Urinary bladder (tissue), 3 donors: ENCODE measurements at regions not wholly inside any gene's neighbourhood (a gene's known extent, or its start where the extent isn't known, plus 50 kb on each side); places are given as distances from the start of the nearest gene placed in this dataset.

Source experiments
- DNase-seq: peaks from one replicate; pipeline ENCODE4 v3.0.0-alpha.2; 2015; ENCODE audit errors: extremely low spot score
- H3K27ac ChIP-seq: one replicate; pipeline ENCODE4 v1.5.1; 2013; ENCODE audit warnings: low read depth, mild to moderate bottlenecking, moderate library complexity
- H3K36me3 ChIP-seq: one replicate; pipeline ENCODE4 v1.6.1; 2013; ENCODE audit warnings: mild to moderate bottlenecking, moderate library complexity; ENCODE audit not compliant: insufficient read depth
- H3K4me1 ChIP-seq: one replicate; pipeline ENCODE4 v1.6.1; 2013; ENCODE audit warnings: mild to moderate bottlenecking, moderate library complexity; ENCODE audit not compliant: insufficient read depth
- H3K4me3 ChIP-seq: one replicate; pipeline ENCODE4 v1.5.1; 2013; ENCODE audit warnings: low read depth, low read length
- WGBS: extraction: QIAGEN DNeasy Blood & Tissue Kit; methylation state at CpG from one replicate; pipeline ENCODE4 v1.1.7; 2013; 5-methylcytosine and 5-hydroxymethylcytosine counted together
- donor health status: healthy with polysubstance abuse.
- donor health status: healthy.

DNA sequence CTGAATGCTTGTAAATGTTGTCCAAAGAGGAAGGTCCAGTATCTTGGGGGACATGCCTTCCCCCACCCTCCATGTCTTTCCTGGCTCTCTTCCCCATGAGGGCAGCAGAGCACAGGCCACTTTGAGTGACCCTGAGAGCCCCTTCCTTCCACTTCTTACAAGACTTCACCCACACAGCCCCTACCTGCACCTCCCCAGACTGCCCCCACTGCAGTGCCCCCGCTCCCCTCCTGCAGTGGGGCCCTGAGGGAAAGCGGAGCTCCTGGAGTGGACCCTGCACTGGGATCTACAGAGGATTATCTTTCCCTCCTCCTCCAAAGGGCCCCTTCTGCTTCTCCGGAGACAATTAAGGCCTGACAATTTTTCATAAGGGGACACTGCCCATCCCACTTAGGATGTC is 326.8 kb downstream of the TCERG1L start:
- no peaks in the 10 kb centered on the region for H3K4me1 ChIP-seq
- no peak overlapping the region for H3K4me3 ChIP-seq
- H3K27ac ChIP-seq = no peak overlapping the region
- DNase-seq = no peak
- 74% methylated on average over 3 of the region's 3 CpGs for whole genome bisulfite sequencing
- H3K36me3 ChIP-seq = no peaks in the 10 kb centered on the region

DNA sequence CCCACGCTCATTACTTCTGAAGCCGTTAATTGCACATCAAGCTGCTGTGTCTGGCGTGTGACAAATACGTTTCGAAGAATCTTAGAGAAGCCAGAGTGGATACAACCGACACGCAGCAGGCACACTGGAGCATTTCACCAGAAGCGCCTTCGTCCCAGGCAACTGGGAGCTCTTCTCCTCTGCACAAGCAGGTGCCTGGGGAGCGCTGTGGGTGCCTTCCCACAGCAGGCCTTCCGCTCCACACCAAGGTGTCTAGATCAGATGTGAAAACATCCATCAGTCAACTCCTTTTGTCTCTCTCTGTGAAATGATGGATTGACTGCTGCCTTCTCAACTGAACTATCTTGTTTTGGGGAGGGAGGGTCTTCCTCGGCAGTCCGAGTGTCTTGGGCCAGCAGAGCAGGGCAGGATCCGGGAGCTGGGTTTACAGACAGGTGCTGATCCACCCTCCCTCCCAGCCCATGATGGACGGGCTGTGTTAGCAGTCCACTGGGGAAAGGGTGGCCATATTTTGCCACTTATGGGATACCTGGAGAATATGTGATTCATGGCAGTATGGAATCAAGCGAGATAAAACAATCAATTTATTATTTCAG is 326.3 kb downstream of the TCERG1L start:
- Histone ChIP-seq H3K4me1 (no peaks in the 10 kb centered on the region), H3K4me3 (no peak overlapping the region), H3K27ac (no peak overlapping the region), H3K36me3 (no peaks in the 10 kb centered on the region)
- WGBS = 89% methylated on average over 16 of the region's 16 CpGs
- DNase-seq = no peak

DNA sequence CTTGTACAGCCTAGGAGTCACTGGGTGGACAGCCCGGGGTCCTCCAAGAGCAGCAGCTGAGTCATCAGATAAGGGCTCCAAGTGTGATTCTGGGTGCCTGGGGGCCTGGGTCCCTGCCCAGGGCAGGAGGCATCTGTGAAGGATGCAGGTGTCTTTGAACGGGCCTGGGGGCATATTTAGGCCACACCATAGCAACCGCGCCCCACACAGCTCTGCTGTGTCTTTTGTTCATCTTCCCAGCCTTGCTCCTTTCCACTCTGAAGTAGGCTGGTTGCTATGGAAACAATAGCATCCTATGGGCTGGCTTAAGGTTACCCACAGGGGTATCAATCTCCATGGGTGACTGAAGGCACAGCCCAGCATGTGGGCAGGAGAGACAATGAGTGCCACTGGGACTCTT is 324.7 kb downstream of the TCERG1L start:
- H3K4me1 ChIP-seq = no peaks in the 10 kb centered on the region
- no peak for DNase-seq
- H3K36me3 ChIP-seq = no peaks in the 10 kb centered on the region
- H3K27ac ChIP-seq = no peak overlapping the region
- no peak overlapping the region for H3K4me3 ChIP-seq
- 86% methylated on average over 4 of the region's 4 CpGs for WGBS

DNA sequence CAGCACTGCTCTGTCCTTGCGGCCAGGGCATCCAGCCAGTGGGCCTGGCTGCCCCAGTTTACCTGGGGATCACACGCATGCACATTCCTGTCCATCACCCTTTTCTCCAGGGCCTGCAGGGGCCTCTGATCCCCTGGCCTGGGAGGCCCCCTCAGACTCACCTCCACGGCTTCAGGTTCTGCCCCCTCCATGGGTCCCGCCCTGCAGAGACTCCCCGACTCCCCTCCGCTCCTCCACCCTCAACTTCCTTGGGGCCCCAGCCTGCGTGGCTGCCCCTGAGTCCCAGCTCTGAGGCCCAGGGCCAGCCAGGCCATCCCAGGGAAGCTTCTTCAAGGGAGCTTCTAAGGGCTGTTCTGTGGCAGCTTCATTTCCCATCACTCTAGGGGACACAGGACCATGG is 324.1 kb downstream of the TCERG1L start:
- Histone ChIP-seq H3K27ac (no peak overlapping the region), H3K4me3 (no peak overlapping the region), H3K4me1 (no peaks in the 10 kb centered on the region), H3K36me3 (no peaks in the 10 kb centered on the region)
- no peak for DNase-seq
- 82% methylated on average over 7 of the region's 7 CpGs for WGBS

DNA sequence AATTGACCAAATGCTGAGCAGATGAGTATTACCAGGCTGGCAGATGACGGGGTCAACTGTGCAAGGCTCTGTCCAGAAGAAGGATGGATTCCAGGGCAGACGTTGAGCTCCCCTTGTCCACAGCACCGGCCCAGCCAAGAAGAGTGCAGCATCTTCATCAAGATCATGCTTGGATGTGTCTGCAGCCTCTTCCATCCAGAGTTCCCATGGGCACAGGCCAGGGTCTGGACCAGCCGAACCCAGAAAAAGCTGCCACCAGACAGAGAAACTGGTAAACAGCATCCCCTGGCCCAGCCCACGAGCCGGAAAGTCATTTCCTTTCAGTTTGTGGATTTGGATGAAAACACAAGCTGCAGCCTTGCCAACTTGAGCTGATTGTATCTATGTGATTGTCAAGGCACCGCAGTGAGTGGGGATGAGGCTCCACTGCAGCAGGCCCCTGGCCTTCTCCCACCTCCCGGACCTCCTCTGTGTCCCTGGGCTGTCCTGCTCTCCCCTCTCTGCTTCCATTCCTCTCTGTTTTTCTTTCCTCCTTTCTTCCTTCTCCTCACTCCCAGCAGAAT is 321.8 kb downstream of the TCERG1L start:
- WGBS = 57% methylated on average over 8 of the region's 8 CpGs
- DNase-seq = no peak
- no peak overlapping the region for H3K4me3 ChIP-seq
- no peak overlapping the region for H3K27ac ChIP-seq
- no peaks in the 10 kb centered on the region for H3K4me1 ChIP-seq
- no peaks in the 10 kb centered on the region for H3K36me3 ChIP-seq

DNA sequence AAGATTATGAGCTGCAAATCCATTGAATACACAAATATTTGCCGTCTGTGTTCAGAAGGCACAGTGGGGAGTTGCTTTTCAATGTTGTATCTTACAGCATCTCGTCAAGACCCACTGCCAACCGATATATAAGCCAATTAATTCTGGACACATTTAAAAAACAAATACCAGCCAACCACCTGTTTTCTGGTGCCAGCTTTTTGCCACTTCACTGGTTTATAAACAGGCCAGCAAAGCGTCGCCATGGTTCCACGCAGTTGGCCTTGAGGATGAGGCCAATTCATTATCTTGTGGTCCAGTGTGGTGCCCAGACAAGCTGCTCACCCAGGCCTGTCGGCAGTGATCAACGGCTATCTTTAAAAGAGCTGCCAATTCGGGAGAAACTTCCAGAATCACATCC is 321.0 kb downstream of the TCERG1L start:
- Histone ChIP-seq H3K27ac (no peak overlapping the region), H3K36me3 (no peaks in the 10 kb centered on the region), H3K4me1 (no peaks in the 10 kb centered on the region), H3K4me3 (no peak overlapping the region)
- WGBS = 84% methylated on average over 9 of the region's 9 CpGs
- DNase-seq = no peak

DNA sequence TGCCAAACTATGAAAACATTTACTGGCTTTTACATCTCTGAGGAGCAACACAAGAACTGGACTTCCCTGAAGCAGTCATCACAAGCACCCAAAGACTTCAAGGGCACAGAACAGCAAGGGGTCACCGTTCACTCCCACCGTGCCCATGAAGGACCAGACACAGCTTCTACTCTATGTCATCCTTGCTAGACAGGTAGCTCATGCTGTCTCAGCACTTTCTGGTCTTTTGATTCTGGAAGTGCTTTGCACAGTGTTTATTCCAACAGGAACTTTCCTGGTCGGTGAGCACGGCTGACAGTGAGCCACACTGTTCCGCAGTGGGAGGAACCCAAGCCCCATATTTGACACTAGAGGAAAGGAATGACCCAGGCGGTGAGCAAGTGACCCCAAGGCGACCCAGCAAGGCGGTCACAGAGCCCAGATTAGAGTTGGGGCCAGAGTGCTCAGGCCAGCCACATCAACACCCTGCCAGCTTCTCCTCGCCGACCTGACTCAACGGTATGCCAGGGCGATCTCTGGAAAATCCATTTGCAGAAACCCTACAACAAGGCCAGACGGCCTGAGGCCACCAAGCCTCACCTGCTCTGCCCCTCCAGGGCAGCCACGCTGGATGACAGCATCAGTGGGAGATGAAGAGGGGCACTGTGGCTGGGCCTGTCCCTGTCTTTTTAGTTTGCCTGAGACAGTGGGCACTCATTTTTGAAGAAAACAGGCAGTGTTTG is 318.6 kb downstream of the TCERG1L start:
- no peak overlapping the region for H3K27ac ChIP-seq
- no peaks in the 10 kb centered on the region for H3K4me1 ChIP-seq
- WGBS = 85% methylated on average over 14 of the region's 14 CpGs
- DNase-seq = no peak
- H3K36me3 ChIP-seq = no peaks in the 10 kb centered on the region
- H3K4me3 ChIP-seq = no peak overlapping the region

DNA sequence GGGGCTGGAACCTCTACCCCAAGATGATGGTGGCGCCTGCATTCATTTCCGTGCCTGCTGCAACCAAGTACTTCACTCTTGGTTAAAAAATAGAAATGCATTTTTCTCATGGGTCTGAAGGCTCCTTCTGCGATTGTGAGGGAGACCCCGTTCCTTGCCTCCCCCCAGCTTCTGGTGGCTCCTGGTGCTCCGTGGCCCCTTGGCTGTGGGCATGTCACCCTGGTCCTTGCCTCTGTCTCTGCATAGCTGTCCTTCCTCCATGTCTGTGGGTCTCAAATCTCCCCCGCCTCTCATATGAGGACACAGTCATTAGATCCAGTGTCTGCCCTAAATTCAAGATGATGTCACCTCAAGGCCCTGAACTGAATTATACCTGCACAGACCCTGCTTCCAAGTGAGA is 317.9 kb downstream of the TCERG1L start:
- H3K4me3 ChIP-seq = no peak overlapping the region
- H3K4me1 ChIP-seq = no peaks in the 10 kb centered on the region
- H3K36me3 ChIP-seq = no peaks in the 10 kb centered on the region
- WGBS = 89% methylated on average over 6 of the region's 6 CpGs
- DNase-seq = no peak
- H3K27ac ChIP-seq = no peak overlapping the region

DNA sequence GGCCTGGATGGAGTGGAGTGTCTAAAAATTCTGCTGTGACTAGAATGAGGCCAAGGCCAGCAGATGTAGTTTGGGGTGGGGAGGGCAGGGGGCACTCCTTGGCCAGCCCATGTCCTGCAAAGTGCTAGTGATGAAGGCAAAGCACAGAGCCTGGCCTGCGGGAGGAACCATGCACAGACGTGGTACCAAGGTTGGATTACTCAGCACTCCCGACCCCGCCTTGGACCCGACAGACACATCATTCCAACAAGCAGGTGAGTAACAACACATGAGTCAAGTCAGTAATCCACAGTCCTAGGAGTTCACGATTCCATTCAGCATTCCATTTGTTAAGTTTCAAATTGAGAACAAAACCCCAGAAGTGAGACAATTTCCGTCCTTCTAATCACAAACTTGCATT is 317.3 kb downstream of the TCERG1L start:
- Histone ChIP-seq H3K27ac (no peak overlapping the region), H3K36me3 (no peaks in the 10 kb centered on the region), H3K4me1 (no peaks in the 10 kb centered on the region), H3K4me3 (no peak overlapping the region)
- 87% methylated on average over 7 of the region's 7 CpGs for WGBS
- DNase-seq = no peak

DNA sequence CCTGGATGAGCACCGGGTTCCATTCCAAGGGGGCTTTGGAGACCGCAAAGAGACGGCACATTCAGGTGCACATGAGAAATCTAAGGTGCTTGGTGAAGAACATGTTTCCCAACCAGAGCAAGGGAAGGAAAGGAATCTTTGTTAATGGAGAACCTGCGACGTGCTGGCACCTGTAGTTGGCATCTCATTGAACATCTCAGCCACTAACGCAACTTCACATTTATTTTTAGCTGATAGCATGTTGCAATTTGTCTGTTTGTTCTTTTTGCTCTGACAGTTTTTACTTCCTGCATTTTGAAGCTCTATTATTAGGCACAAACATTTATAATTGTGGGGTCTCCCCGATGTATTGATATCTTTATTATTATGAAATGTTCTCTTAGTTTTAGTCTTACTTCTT is 316.7 kb downstream of the TCERG1L start:
- no peak for DNase-seq
- H3K27ac ChIP-seq = no peak overlapping the region
- H3K4me3 ChIP-seq = no peak overlapping the region
- H3K36me3 ChIP-seq = no peaks in the 10 kb centered on the region
- WGBS = 82% methylated on average over 7 of the region's 7 CpGs
- H3K4me1 ChIP-seq = no peaks in the 10 kb centered on the region

DNA sequence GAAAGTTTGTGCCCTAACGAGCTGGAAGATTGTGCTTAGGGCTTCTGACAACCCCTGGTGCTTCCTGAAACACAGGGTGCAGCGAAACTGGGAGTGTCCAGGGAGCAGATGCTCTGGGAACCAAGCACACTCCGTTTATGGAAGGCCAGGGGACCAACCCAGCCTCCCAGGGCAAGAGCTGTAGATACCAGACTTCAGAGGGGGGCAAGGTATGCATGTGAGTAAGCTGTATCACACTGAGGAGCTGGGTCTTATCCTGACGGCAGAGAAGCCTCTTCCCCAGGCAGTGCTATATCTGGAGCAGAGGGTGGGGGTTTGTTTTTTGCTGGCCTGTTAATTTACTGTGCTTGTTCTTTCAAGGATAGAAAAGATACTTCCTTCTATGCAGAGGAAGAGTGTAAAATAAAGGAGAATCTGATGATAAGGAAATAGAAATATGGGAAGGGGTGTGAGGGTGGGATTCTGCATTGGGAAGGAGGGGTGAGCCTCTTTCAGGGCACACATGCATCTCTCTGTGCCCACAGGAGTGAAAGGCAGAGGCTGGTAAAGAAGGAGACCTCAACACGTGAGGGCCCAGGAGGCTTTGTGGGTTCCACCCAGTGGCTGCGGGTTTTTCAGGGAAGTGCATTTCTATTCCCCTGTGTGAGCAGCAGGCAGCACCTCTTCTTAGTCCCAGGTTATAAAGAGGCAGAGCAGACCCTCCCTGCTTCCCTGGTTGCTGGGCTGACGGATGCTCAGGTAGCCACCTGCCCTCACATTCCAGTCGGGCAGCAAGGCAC is 314.1 kb downstream of the TCERG1L start:
- no peak overlapping the region for H3K4me3 ChIP-seq
- no peak overlapping the region for H3K27ac ChIP-seq
- no peak for DNase-seq
- WGBS = 55% methylated on average over 8 of the region's 8 CpGs
- no peaks in the 10 kb centered on the region for H3K36me3 ChIP-seq
- no peaks in the 10 kb centered on the region for H3K4me1 ChIP-seq

DNA sequence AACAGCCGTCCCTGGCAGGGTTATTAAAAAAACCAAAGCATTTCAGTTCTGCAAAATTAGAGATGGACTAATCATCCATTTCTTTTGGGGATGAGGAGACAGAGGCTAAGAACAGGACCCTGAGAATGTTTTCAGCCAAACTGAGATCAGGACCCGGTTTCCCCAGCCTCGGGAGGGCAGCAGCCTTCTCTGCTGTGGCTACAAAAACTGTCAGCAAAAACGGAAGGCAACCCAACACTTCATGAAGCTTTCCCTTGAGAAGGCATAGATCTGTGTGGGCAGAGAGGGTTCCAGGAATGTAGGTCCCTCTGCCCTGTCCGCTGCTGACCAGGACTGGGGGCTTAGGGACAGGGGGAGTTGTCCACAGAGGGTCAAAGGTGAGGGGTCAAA is 313.5 kb downstream of the TCERG1L start:
- no peak for DNase-seq
- H3K27ac ChIP-seq = no peak overlapping the region
- no peaks in the 10 kb centered on the region for H3K36me3 ChIP-seq
- H3K4me3 ChIP-seq = no peak overlapping the region
- 76% methylated on average over 5 of the region's 5 CpGs for WGBS
- H3K4me1 ChIP-seq = no peaks in the 10 kb centered on the region

DNA sequence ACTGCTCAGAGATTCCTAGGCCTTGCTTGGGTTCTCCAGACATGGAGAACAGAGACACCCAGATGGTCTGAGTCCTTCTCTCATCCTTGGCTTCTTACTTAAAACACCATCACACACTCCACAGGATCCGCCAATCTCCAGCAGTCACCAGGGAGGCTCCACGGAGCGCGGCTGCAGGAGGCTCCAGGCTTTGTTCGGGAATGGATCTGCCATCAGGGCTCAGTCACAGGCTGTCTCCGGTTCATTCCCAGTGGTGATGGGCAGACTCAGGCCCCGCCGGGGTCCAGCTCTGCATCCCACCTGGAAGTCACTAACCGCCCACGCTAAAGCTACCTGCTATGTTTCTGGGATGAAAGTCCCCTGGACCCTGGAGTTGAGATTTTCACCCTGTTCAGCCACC is 312.9 kb downstream of the TCERG1L start:
- 94% methylated on average over 10 of the region's 10 CpGs for WGBS
- H3K36me3 ChIP-seq = no peaks in the 10 kb centered on the region
- no peak overlapping the region for H3K4me3 ChIP-seq
- H3K27ac ChIP-seq = no peak overlapping the region
- no peak for DNase-seq
- no peaks in the 10 kb centered on the region for H3K4me1 ChIP-seq
